ENCODE measurements at regions not wholly inside any gene's neighbourhood (a gene's known extent, or its start where the extent isn't known, plus 50 kb on each side); places are given as distances from the start of the nearest gene placed in this dataset.
"Not testable (repeated sequence)": the region's sequence is repeated elsewhere in the genome, so short reads cannot be mapped to it uniquely, and the experiment has no call there.

GRCh38 chr4:86413426-86413825, 53.6 kb upstream of the MAPK10 start:
- not testable (repeated sequence) for DNase-seq

- no peak for DNase-seq
These were observed 54.8 kb upstream of the MAPK10 start for GRCh38 chr4:86414686-86415085.

- no peak for DNase-seq
These were observed 56.2 kb upstream of the MAPK10 start for GRCh38 chr4:86416081-86416480.

GRCh38 chr4:86421461-86421860, 61.6 kb upstream of the MAPK10 start:
- no peak for DNase-seq

GRCh38 chr4:86431543-86432116, 71.8 kb upstream of the MAPK10 start:
- no peak for DNase-seq

- peak; percentile 94 for DNase-seq
These were observed 72.8 kb upstream of the MAPK10 start for GRCh38 chr4:86432559-86433134.

- DNase-seq: no peak
These were observed 79.4 kb upstream of the MAPK10 start for GRCh38 chr4:86439293-86439692.

- peak; percentile 3 for DNase-seq
These were observed 81.5 kb upstream of the MAPK10 start for GRCh38 chr4:86441175-86441936.

- DNase-seq: no peak
These were observed 83.0 kb upstream of the MAPK10 start for GRCh38 chr4:86442881-86443280.

- DNase-seq: no peak
These were observed 83.6 kb upstream of the MAPK10 start for GRCh38 chr4:86443495-86443894.

GRCh38 chr4:86446996-86447395, 87.1 kb upstream of the MAPK10 start:
- DNase-seq: no peak

GRCh38 chr4:86448871-86449270, 89.0 kb upstream of the MAPK10 start:
- DNase-seq: peak; percentile 80

GRCh38 chr4:86449746-86450588, 90.1 kb upstream of the MAPK10 start:
- peak; percentile 75 for DNase-seq

GRCh38 chr4:86450861-86451260, 91.0 kb upstream of the MAPK10 start:
- peak; percentile 9 for DNase-seq

GRCh38 chr4:86451560-86452330, 91.9 kb upstream of the MAPK10 start:
- DNase-seq: peak; percentile 64

- DNase-seq: peak; percentile 69
These were observed 92.6 kb upstream of the MAPK10 start for GRCh38 chr4:86452422-86452891.

GRCh38 chr4:86452924-86453531, 93.2 kb upstream of the MAPK10 start:
- DNase-seq: peak; percentile 93

GRCh38 chr4:86453611-86454072, 93.8 kb upstream of the MAPK10 start:
- peak; percentile 94 for DNase-seq

GRCh38 chr4:86461849-86462248, 102.0 kb upstream of the MAPK10 start:
- no peak for DNase-seq

GRCh38 chr4:86472377-86473019, 112.6 kb upstream of the MAPK10 start:
- DNase-seq: peak; percentile 82

GRCh38 chr4:86478151-86478550, 116.0 kb upstream of the PTPN13 start:
- not testable (repeated sequence) for DNase-seq
